Keratinocyte (primary cell): ENCODE measurements at regions not wholly inside any gene's neighbourhood (a gene's known extent, or its start where the extent isn't known, plus 50 kb on each side); places are given as distances from the start of the nearest gene placed in this dataset.

Experiments used
- CTCF ChIP-seq, 3 experiments: IDR thresholded peaks in 1 of 3; conservative IDR thresholded peaks in 1 of 3; optimal IDR thresholded peaks in 1 of 3; 2 replicates in 2 of 3; 3 replicates in 1 of 3; pipeline versions ENCODE3 to v1.5.1; 2011; ENCODE audit warnings: low read length in 3 of 3, mild to moderate bottlenecking in 3 of 3, moderate library complexity in 2 of 3, control low read depth in 1 of 3, inconsistent platforms in 1 of 3; ENCODE audit not compliant: insufficient read depth in 2 of 3; ENCODE audit errors: extremely low read depth in 1 of 3
- EZH2 ChIP-seq: IDR thresholded peaks from one replicate; pipeline ENCODE4 v1.6.1; 2012; ENCODE audit warnings: inconsistent platforms, mild to moderate bottlenecking, low read length, moderate library complexity

- TF ChIP-seq CTCF (optimal IDR thresholded peaks at IDR 0.05 in 1 of 3, IDR thresholded peaks at IDR 0.05 in 1 of 3, conservative IDR thresholded peaks at IDR 0.05 in 1 of 3; ENCODE audit: extremely low read depth in 1 of 3, insufficient read depth in 2 of 3, low read length in 3 of 3) (no peak), EZH2 (no peak)
Measured at GRCh38 chr13:50374517-50374916, 359.3 kb downstream of the KCNRG start.
